Natural killer cell (primary cell): ENCODE measurements at regions not wholly inside any gene's neighbourhood (a gene's known extent, or its start where the extent isn't known, plus 50 kb on each side); places are given as distances from the start of the nearest gene placed in this dataset.

Source experiments
- ATAC-seq, 3 donors: fragments of 150-1000 bp in 2 of 3; fragments of 200-7000 bp in 1 of 3; cut with Tn5 transposase; 1 replicate in 1 of 3; 2 replicates in 2 of 3; pipeline ENCODE4 v1.10.0; 2021; ENCODE audit warnings: mild to moderate bottlenecking in 2 of 3, moderate library complexity in 2 of 3
- DNase-seq, 2 donors: peaks; one replicate each; pipeline versions ENCODE4 v3.0.0 to v3.0.0-alpha.2; 2013 to 2021; ENCODE audit warnings: mixed read lengths in 1 of 2
- H3K27ac ChIP-seq: one replicate; pipeline ENCODE4 v1.5.1; 2013; ENCODE audit warnings: mild to moderate bottlenecking, low read length
- H3K27me3 ChIP-seq: one replicate; pipeline ENCODE4 v1.6.1; 2013; ENCODE audit warnings: low read length; ENCODE audit not compliant: control insufficient read depth, insufficient read depth
- H3K36me3 ChIP-seq: one replicate; pipeline ENCODE4 v1.6.1; 2013; ENCODE audit warnings: low read length; ENCODE audit not compliant: control insufficient read depth, insufficient read depth
- H3K4me1 ChIP-seq: one replicate; pipeline ENCODE4 v1.6.1; 2013; ENCODE audit warnings: low read length; ENCODE audit not compliant: control insufficient read depth, insufficient read depth
- H3K4me3 ChIP-seq: one replicate; pipeline ENCODE4 v1.5.1; 2013; ENCODE audit warnings: low read length
- H3K9me3 ChIP-seq: one replicate; pipeline ENCODE4 v1.6.1; 2013; ENCODE audit warnings: low read length; ENCODE audit not compliant: control insufficient read depth, insufficient read depth
- H3K27ac Mint-ChIP-seq, 2 donors: one replicate each; pipeline ENCODE4 v1.8.0; 2022; ENCODE audit warnings: mild to moderate bottlenecking in 2 of 2, mixed read lengths in 2 of 2, moderate library complexity in 1 of 2
- H3K27me3 Mint-ChIP-seq, 2 donors: one replicate each; pipeline ENCODE4 v1.8.0; 2022; ENCODE audit warnings: low read depth in 2 of 2, mixed read lengths in 2 of 2
- H3K36me3 Mint-ChIP-seq: one replicate; pipeline ENCODE4 v1.8.0; 2022; ENCODE audit warnings: mixed read lengths
- H3K4me1 Mint-ChIP-seq, 2 donors: one replicate each; pipeline ENCODE4 v1.8.0; 2022; ENCODE audit warnings: mixed read lengths in 2 of 2
- H3K4me3 Mint-ChIP-seq: one replicate; pipeline ENCODE4 v1.8.0; 2022; ENCODE audit warnings: mild to moderate bottlenecking, moderate library complexity, mixed read lengths
- H3K9me3 Mint-ChIP-seq, 2 donors: one replicate each; pipeline ENCODE4 v1.8.0; 2022; ENCODE audit warnings: mixed read lengths in 2 of 2
- whole genome bisulfite sequencing: methylation state at CpG from one replicate; pipeline ENCODE4 v1.1.7; 2013; ENCODE audit warnings: missing lambda C conversion rate; ENCODE audit not compliant: insufficient coverage; 5-methylcytosine and 5-hydroxymethylcytosine counted together
- intact Hi-C: fragments of 100-400 bp; cut with micrococcal nuclease; formaldehyde crosslinking; loops from one replicate; pipeline ENCODE4 v1.14.2; 2022
- TF ChIP-seq, protein P1 (sequence below): fragments of 200-600 bp; IDR thresholded peaks from one replicate; pipeline ENCODE4 v1.8.0; 2022; ENCODE audit warnings: antibody characterized with exemption

DNA sequence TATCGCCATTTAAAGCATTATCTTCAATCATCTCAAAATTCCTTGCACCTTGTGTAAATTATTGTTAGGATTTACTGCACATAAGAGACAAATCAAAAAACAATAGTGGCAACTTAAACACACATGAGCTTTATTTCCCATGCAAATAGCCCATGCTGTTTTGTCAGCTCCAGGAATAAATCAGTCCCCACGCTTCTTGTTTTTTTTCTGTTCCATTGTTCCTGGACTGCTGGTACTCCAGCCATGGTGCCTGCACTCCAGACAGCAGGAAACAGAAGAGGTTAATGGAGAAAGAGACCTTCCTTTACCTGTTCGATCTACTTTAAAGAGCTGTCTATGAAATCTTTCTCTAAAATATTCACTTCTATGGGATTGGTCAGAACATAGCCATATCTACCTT lies 1515.7 kb upstream of the TENM3 start:
- Histone ChIP-seq H3K27ac (no peak overlapping the region), H3K9me3 (no peaks in the 10 kb centered on the region), H3K27me3 (no peaks in the 10 kb centered on the region), H3K4me3 (no peak overlapping the region), H3K36me3 (no peaks in the 10 kb centered on the region), H3K4me1 (no peaks in the 10 kb centered on the region)
- intact Hi-C loops, result no loop called here
- H3K27ac Mint-ChIP-seq, result no peak overlapping the region
- no peaks in the 10 kb centered on the region for H3K36me3 Mint-ChIP-seq
- peaks cover 6 to 15% of the 10 kb centered on the region in 2 donors for H3K9me3 Mint-ChIP-seq
- no peaks in the 10 kb centered on the region for H3K4me1 Mint-ChIP-seq
- H3K4me3 Mint-ChIP-seq, result no peak overlapping the region
- no peaks in the 10 kb centered on the region for H3K27me3 Mint-ChIP-seq
- 38% methylated on average over 1 of the region's 3 CpGs for WGBS
- ATAC-seq (no peak), DNase-seq (no peak)
- TF ChIP-seq, protein P1, sequence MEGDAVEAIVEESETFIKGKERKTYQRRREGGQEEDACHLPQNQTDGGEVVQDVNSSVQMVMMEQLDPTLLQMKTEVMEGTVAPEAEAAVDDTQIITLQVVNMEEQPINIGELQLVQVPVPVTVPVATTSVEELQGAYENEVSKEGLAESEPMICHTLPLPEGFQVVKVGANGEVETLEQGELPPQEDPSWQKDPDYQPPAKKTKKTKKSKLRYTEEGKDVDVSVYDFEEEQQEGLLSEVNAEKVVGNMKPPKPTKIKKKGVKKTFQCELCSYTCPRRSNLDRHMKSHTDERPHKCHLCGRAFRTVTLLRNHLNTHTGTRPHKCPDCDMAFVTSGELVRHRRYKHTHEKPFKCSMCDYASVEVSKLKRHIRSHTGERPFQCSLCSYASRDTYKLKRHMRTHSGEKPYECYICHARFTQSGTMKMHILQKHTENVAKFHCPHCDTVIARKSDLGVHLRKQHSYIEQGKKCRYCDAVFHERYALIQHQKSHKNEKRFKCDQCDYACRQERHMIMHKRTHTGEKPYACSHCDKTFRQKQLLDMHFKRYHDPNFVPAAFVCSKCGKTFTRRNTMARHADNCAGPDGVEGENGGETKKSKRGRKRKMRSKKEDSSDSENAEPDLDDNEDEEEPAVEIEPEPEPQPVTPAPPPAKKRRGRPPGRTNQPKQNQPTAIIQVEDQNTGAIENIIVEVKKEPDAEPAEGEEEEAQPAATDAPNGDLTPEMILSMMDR, result no peak

DNA sequence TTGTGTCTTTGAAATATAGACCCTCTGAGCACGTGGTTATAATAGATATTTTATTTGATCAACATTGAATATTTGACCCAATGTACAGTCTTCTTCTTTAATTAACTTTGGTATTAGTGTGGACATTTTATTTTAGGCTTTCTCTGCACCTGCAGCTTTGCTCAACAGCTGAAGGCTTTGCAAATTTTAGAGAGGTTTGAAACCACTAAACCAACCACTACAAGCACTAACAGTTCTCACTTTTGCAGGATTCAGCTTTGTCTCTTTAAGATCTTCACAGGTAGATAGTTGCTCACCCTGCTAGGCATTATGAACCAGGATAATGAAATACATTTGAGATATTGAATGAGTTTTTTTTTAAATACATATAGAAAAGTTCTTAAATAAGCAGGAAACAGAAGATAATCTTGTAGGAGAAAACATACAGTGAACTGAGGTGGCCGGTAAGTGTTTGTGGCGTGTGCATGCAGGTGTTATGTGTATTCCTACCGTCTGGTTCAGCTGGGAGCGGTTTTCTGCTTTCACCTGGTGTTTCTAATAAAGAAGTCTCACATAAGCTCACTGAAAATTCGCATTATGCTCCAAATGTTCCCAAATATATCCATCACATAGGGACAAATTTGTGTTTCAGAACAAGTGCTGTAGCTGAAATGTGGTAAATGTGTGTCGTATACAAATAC lies 1508.3 kb upstream of the TENM3 start:
- H3K4me3 Mint-ChIP-seq, result no peak overlapping the region
- TF ChIP-seq, protein P1, result no peak
- no peak for ATAC-seq
- Histone ChIP-seq H3K4me3 (no peak overlapping the region), H3K4me1 (no peaks in the 10 kb centered on the region), H3K27me3 (no peaks in the 10 kb centered on the region), H3K9me3 (no peaks in the 10 kb centered on the region), H3K27ac (no peak overlapping the region), H3K36me3 (no peaks in the 10 kb centered on the region)
- 81% methylated on average over 4 of the region's 7 CpGs for WGBS
- no peak overlapping the region for H3K27ac Mint-ChIP-seq
- no peaks in the 10 kb centered on the region for H3K4me1 Mint-ChIP-seq
- no peaks in the 10 kb centered on the region for H3K36me3 Mint-ChIP-seq
- H3K27me3 Mint-ChIP-seq, result no peaks in the 10 kb centered on the region
- H3K9me3 Mint-ChIP-seq, result peaks cover 16 to 19% of the 10 kb centered on the region in 2 donors
- no peak for DNase-seq
- intact Hi-C loops, result no loop called here

DNA sequence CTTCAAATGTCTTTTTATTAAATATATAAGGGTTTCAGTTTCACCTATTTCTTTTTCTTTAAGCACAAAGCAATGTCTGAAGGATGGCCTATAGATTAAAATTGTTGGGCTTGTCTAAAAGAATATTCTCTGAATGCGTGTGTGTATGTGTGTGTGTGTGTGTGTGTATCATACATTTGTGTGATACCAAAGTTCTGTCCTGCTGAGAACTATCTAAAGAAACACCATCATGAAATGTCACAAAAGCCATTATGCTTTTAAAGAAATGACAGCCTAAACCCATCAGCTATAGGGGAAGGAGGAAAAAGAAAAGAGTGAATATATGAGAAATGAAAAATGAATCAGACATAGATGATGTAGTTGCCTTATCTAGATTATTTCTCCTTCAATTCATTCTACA lies 1501.5 kb upstream of the TENM3 start:
- Histone ChIP-seq H3K36me3 (no peaks in the 10 kb centered on the region), H3K27ac (no peak overlapping the region), H3K27me3 (no peaks in the 10 kb centered on the region), H3K4me3 (no peak overlapping the region), H3K4me1 (no peaks in the 10 kb centered on the region), H3K9me3 (no peaks in the 10 kb centered on the region)
- no peak for DNase-seq
- Mint-ChIP-seq H3K27me3 (no peaks in the 10 kb centered on the region), H3K4me1 (no peaks in the 10 kb centered on the region), H3K27ac (no peak overlapping the region), H3K4me3 (no peak overlapping the region), H3K9me3 (peaks cover 1 to 7% of the 10 kb centered on the region in 2 donors), H3K36me3 (no peaks in the 10 kb centered on the region)
- WGBS, result no CpG with 5 or more reads among the region's 1 CpG
- ATAC-seq, result no peak
- intact Hi-C loops, result no loop called here
- TF ChIP-seq, protein P1, result no peak

DNA sequence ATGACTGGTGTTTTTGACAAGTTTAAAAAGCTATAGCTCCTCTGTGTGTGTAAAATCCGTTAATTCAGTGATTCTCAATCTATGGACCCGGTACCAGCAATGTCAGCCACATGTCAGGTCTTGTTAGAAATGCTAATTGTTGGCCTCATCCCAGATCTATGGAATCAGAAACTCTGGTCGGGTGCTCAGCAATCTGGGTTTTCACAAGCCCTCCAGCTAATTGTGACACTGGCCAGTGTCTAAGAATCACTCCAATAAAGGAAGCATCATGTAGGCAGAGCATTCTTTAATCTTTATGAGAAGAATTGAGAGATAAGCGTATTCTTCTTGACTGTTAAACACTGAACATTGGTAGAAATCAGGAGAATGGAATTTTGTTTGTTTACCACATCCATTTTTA lies 1498.2 kb upstream of the TENM3 start:
- Histone ChIP-seq H3K4me1 (no peaks in the 10 kb centered on the region), H3K27me3 (no peaks in the 10 kb centered on the region), H3K9me3 (no peaks in the 10 kb centered on the region), H3K27ac (no peak overlapping the region), H3K4me3 (no peak overlapping the region), H3K36me3 (no peaks in the 10 kb centered on the region)
- intact Hi-C loops, result no loop called here
- no peak for DNase-seq
- WGBS, result 65% methylated on average over 3 of the region's 4 CpGs
- TF ChIP-seq, protein P1, result no peak
- peaks cover 3 to 5% of the 10 kb centered on the region in 2 donors for H3K9me3 Mint-ChIP-seq
- H3K27me3 Mint-ChIP-seq, result no peaks in the 10 kb centered on the region
- no peaks in the 10 kb centered on the region for H3K4me1 Mint-ChIP-seq
- H3K36me3 Mint-ChIP-seq, result no peaks in the 10 kb centered on the region
- no peak for ATAC-seq
- H3K4me3 Mint-ChIP-seq, result no peak overlapping the region
- no peak overlapping the region for H3K27ac Mint-ChIP-seq
